Astrocyte (in vitro differentiated cells and primary cell): ENCODE measurements at regions not wholly inside any gene's neighbourhood (a gene's known extent, or its start where the extent isn't known, plus 50 kb on each side); places are given as distances from the start of the nearest gene placed in this dataset.

Experiments used
- CTCF ChIP-seq: IDR thresholded peaks from 2 replicates; pipeline ENCODE4 v1.5.1; 2011; ENCODE audit warnings: low read depth, mild to moderate bottlenecking, inconsistent platforms, low read length, moderate library complexity; ENCODE audit not compliant: insufficient read depth
- EZH2 ChIP-seq: IDR thresholded peaks from 2 replicates; pipeline ENCODE4 v1.6.1; 2012; ENCODE audit warnings: mild to moderate bottlenecking, low read length, inconsistent platforms; ENCODE audit not compliant: insufficient read depth

GRCh38 chr1:37189111-37189510, 154.8 kb upstream of the GRIK3 start:
- no peak for TF ChIP-seq CTCF
- no peak for TF ChIP-seq EZH2
